ENCODE measurements at regions not wholly inside any gene's neighbourhood (a gene's known extent, or its start where the extent isn't known, plus 50 kb on each side); places are given as distances from the start of the nearest gene placed in this dataset.

- Mint-ChIP-seq H3K36me3 (ENCODE audit: insufficient read depth) (peaks cover 1% of the 10 kb centered on the region), H3K9me3 (ENCODE audit: low read depth) (peaks cover 12% of the 10 kb centered on the region), H3K27me3 (no peaks in the 10 kb centered on the region), H3K27ac (no peak overlapping the region), H3K4me3 (ENCODE audit: low read depth) (no peak overlapping the region), H3K4me1 (ENCODE audit: low read depth) (no peaks in the 10 kb centered on the region)
- DNase-seq (ENCODE audit: low spot score, unreplicated experiment), result no peak
- TF ChIP-seq CTCF (IDR thresholded peaks at IDR 0.05; ENCODE audit: unreplicated experiment), result no peak
Measured at GRCh38 chr15:35299059-35299735, 214.1 kb upstream of the NANOGP8 start.

GRCh38 chr15:35298509-35298908 is 213.4 kb upstream of the NANOGP8 start:
- no peak overlapping the region for H3K4me3 Mint-ChIP-seq (ENCODE audit: low read depth)
- H3K27ac Mint-ChIP-seq, result no peak overlapping the region
- peaks cover 1% of the 10 kb centered on the region for H3K36me3 Mint-ChIP-seq (ENCODE audit: insufficient read depth)
- DNase-seq (ENCODE audit: low spot score, unreplicated experiment), result no peak
- no peaks in the 10 kb centered on the region for H3K4me1 Mint-ChIP-seq (ENCODE audit: low read depth)
- no peaks in the 10 kb centered on the region for H3K27me3 Mint-ChIP-seq
- TF ChIP-seq CTCF (IDR thresholded peaks at IDR 0.05; ENCODE audit: unreplicated experiment), result no peak
- H3K9me3 Mint-ChIP-seq (ENCODE audit: low read depth), result peaks cover 12% of the 10 kb centered on the region

GRCh38 chr15:35293353-35294130 is 208.4 kb upstream of the NANOGP8 start:
- peak; percentile 21 for TF ChIP-seq CTCF (IDR thresholded peaks at IDR 0.05; ENCODE audit: unreplicated experiment)
- H3K4me1 Mint-ChIP-seq (ENCODE audit: low read depth), result peaks cover 2% of the 10 kb centered on the region
- no peak overlapping the region for H3K27ac Mint-ChIP-seq
- H3K27me3 Mint-ChIP-seq, result no peaks in the 10 kb centered on the region
- H3K36me3 Mint-ChIP-seq (ENCODE audit: insufficient read depth), result peaks cover 1% of the 10 kb centered on the region
- peaks cover 12% of the 10 kb centered on the region for H3K9me3 Mint-ChIP-seq (ENCODE audit: low read depth)
- DNase-seq (ENCODE audit: low spot score, unreplicated experiment), result no peak
- no peak overlapping the region for H3K4me3 Mint-ChIP-seq (ENCODE audit: low read depth)

- no peaks in the 10 kb centered on the region for H3K27me3 Mint-ChIP-seq
- TF ChIP-seq CTCF (IDR thresholded peaks at IDR 0.05; ENCODE audit: unreplicated experiment), result no peak
- H3K27ac Mint-ChIP-seq, result no peak overlapping the region
- peaks cover 6% of the 10 kb centered on the region for H3K9me3 Mint-ChIP-seq (ENCODE audit: low read depth)
- peaks cover 2% of the 10 kb centered on the region for H3K4me1 Mint-ChIP-seq (ENCODE audit: low read depth)
- DNase-seq (ENCODE audit: low spot score, unreplicated experiment), result no peak
- no peak overlapping the region for H3K4me3 Mint-ChIP-seq (ENCODE audit: low read depth)
- H3K36me3 Mint-ChIP-seq (ENCODE audit: insufficient read depth), result no peaks in the 10 kb centered on the region
Measured at GRCh38 chr15:35290301-35290721, 205.2 kb upstream of the NANOGP8 start.

GRCh38 chr15:35289024-35289617 is 204.0 kb upstream of the NANOGP8 start:
- no peaks in the 10 kb centered on the region for H3K27me3 Mint-ChIP-seq
- no peak for DNase-seq (ENCODE audit: low spot score, unreplicated experiment)
- H3K27ac Mint-ChIP-seq, result no peak overlapping the region
- H3K36me3 Mint-ChIP-seq (ENCODE audit: insufficient read depth), result no peaks in the 10 kb centered on the region
- no peak overlapping the region for H3K4me3 Mint-ChIP-seq (ENCODE audit: low read depth)
- peaks cover 2% of the 10 kb centered on the region for H3K4me1 Mint-ChIP-seq (ENCODE audit: low read depth)
- H3K9me3 Mint-ChIP-seq (ENCODE audit: low read depth), result no peaks in the 10 kb centered on the region
- TF ChIP-seq CTCF (IDR thresholded peaks at IDR 0.05; ENCODE audit: unreplicated experiment), result peak; percentile 87

Measured in progenitor cell of endocrine pancreas (in vitro differentiated cells).